CD14-positive monocyte (primary cell): ENCODE measurements at regions not wholly inside any gene's neighbourhood (a gene's known extent, or its start where the extent isn't known, plus 50 kb on each side); places are given as distances from the start of the nearest gene placed in this dataset.

Source experiments
- DNase-seq, 3 donors: peaks; one replicate each; pipeline ENCODE4 v3.0.0-alpha.2; 2011 to 2022
- H2AFZ ChIP-seq: 2 replicates; pipeline ENCODE4 v1.6.0; 2012; ENCODE audit warnings: mild to moderate bottlenecking, low read depth, low read length, inconsistent platforms; ENCODE audit not compliant: insufficient read depth, poor library complexity, severe bottlenecking
- H3K27ac ChIP-seq, 2 donors: 1 replicate in 1 of 2; 2 replicates in 1 of 2; pipeline ENCODE4 v1.5.1; 2012 to 2013; ENCODE audit warnings: low read length in 2 of 2, control low read depth in 1 of 2, inconsistent platforms in 1 of 2, low read depth in 1 of 2, mild to moderate bottlenecking in 1 of 2
- H3K27me3 ChIP-seq, 2 donors: one replicate each; pipeline versions ENCODE4 v1.6.0 to v1.6.1; 2011 to 2013; ENCODE audit warnings: low read length in 2 of 2; ENCODE audit not compliant: control insufficient read depth in 2 of 2, insufficient read depth in 2 of 2
- H3K36me3 ChIP-seq, 2 donors: replicated peaks in 1 of 2; 1 replicate in 1 of 2; 2 replicates in 1 of 2; pipeline versions ENCODE4 v1.5.1 to v1.6.1; 2012 to 2013; ENCODE audit warnings: low read length in 2 of 2, control low read depth in 1 of 2, inconsistent platforms in 1 of 2, mild to moderate bottlenecking in 1 of 2; ENCODE audit not compliant: insufficient read depth in 2 of 2, control insufficient read depth in 1 of 2
- H3K4me1 ChIP-seq, 2 donors: 1 replicate in 1 of 2; 2 replicates in 1 of 2; pipeline versions ENCODE4 v1.5.1 to v1.6.1; 2012 to 2013; ENCODE audit warnings: low read length in 2 of 2, control low read depth in 1 of 2, inconsistent platforms in 1 of 2, mild to moderate bottlenecking in 1 of 2, moderate library complexity in 1 of 2; ENCODE audit not compliant: insufficient read depth in 2 of 2, control insufficient read depth in 1 of 2
- H3K4me2 ChIP-seq: replicated peaks from 2 replicates; pipeline ENCODE3; 2012; ENCODE audit warnings: low read length, moderate library complexity, mild to moderate bottlenecking; ENCODE audit not compliant: poor library complexity, severe bottlenecking; ENCODE audit errors: extremely low read depth
- H3K4me3 ChIP-seq, 3 experiments: fragments of 200-600 bp in 1 of 3; sonication (generic) in 1 of 3; replicated peaks in 1 of 3; 1 replicate in 2 of 3; 2 replicates in 1 of 3; pipeline ENCODE4 v1.5.1; 2011 to 2013; ENCODE audit warnings: low read length in 3 of 3, mild to moderate bottlenecking in 3 of 3, control low read depth in 2 of 3, low read depth in 2 of 3, inconsistent platforms in 1 of 3, moderate library complexity in 1 of 3
- H3K79me2 ChIP-seq: 2 replicates; pipeline ENCODE4 v1.6.0; 2012; ENCODE audit warnings: mild to moderate bottlenecking, control low read depth, inconsistent platforms, low read length, moderate library complexity; ENCODE audit not compliant: insufficient read depth
- H3K9ac ChIP-seq: 2 replicates; pipeline ENCODE4 v1.6.0; 2017; ENCODE audit warnings: low read length, mild to moderate bottlenecking; ENCODE audit not compliant: insufficient read depth, poor library complexity, severe bottlenecking
- H3K9me3 ChIP-seq, 2 donors: replicated peaks in 1 of 2; 1 replicate in 1 of 2; 2 replicates in 1 of 2; pipeline versions ENCODE4 v1.5.1 to v1.6.1; 2012 to 2013; ENCODE audit warnings: low read length in 2 of 2, control low read depth in 1 of 2; ENCODE audit not compliant: control insufficient read depth in 1 of 2, insufficient read depth in 1 of 2
- H4K20me1 ChIP-seq: 2 replicates; pipeline ENCODE4 v1.6.0; 2012; ENCODE audit warnings: mild to moderate bottlenecking, low read length, control low read depth, moderate library complexity; ENCODE audit not compliant: insufficient read depth
- H3K27ac Mint-ChIP-seq, 7 donors: one replicate each; pipeline ENCODE4 v1.8.0; 2020; ENCODE audit warnings: mild to moderate bottlenecking in 7 of 7, mixed read lengths in 7 of 7, moderate library complexity in 6 of 7, inconsistent platforms in 2 of 7
- H3K27me3 Mint-ChIP-seq, 3 donors: one replicate each; pipeline ENCODE4 v1.8.0; 2021 to 2022; ENCODE audit warnings: low read depth in 3 of 3, mild to moderate bottlenecking in 3 of 3, mixed read lengths in 3 of 3, moderate library complexity in 3 of 3, inconsistent platforms in 1 of 3
- H3K36me3 Mint-ChIP-seq, 2 donors: one replicate each; pipeline ENCODE4 v1.8.0; 2020; ENCODE audit warnings: mixed read lengths in 2 of 2, inconsistent platforms in 1 of 2, mild to moderate bottlenecking in 1 of 2
- H3K4me1 Mint-ChIP-seq: one replicate; pipeline ENCODE4 v1.8.0; 2020; ENCODE audit warnings: mild to moderate bottlenecking, mixed read lengths
- H3K4me3 Mint-ChIP-seq, 2 donors: one replicate each; pipeline ENCODE4 v1.8.0; 2020; ENCODE audit warnings: mild to moderate bottlenecking in 2 of 2, mixed read lengths in 2 of 2, moderate library complexity in 1 of 2
- H3K9me3 Mint-ChIP-seq, 7 donors: one replicate each; pipeline ENCODE4 v1.8.0; 2020 to 2022; ENCODE audit warnings: mixed read lengths in 7 of 7, mild to moderate bottlenecking in 6 of 7, moderate library complexity in 6 of 7, inconsistent platforms in 2 of 7
- WGBS: methylation state at CpG from one replicate; pipeline ENCODE4 v1.1.5; 2013; ENCODE audit warnings: missing lambda C conversion rate; ENCODE audit not compliant: insufficient coverage; 5-methylcytosine and 5-hydroxymethylcytosine counted together
- intact Hi-C, 2 donors: fragments of 100-400 bp; cut with micrococcal nuclease; formaldehyde crosslinking; loops; one replicate each; pipeline versions ENCODE4 v1.15.0 to v1.15.1; 2023
- TF ChIP-seq, protein P1 (sequence below): fragments of 200-600 bp; IDR thresholded peaks from one replicate; pipeline ENCODE4 v1.8.0; 2022; ENCODE audit warnings: antibody characterized with exemption, mild to moderate bottlenecking

DNA sequence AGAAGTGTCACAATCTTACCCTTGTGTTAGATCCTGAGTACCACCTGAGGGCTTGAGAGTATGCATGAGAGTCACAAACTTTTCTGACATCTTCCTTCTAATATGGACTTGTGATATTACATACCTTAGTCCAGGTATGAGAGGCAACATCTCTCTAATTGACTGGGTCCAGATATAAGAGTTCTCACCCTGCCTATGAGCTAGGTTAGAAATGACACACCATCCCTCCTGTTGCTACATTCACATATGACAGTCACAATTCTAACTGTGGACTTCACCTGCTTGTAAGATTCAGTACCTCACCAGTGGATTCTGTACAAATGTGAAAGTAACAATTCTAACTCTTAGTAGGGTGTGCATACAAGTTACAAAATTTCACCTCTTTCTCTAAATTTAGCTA is 245.2 kb downstream of the RPS4Y2 start:
- no peaks in the 10 kb centered on the region for H3K27me3 ChIP-seq
- TF ChIP-seq, protein P1, sequence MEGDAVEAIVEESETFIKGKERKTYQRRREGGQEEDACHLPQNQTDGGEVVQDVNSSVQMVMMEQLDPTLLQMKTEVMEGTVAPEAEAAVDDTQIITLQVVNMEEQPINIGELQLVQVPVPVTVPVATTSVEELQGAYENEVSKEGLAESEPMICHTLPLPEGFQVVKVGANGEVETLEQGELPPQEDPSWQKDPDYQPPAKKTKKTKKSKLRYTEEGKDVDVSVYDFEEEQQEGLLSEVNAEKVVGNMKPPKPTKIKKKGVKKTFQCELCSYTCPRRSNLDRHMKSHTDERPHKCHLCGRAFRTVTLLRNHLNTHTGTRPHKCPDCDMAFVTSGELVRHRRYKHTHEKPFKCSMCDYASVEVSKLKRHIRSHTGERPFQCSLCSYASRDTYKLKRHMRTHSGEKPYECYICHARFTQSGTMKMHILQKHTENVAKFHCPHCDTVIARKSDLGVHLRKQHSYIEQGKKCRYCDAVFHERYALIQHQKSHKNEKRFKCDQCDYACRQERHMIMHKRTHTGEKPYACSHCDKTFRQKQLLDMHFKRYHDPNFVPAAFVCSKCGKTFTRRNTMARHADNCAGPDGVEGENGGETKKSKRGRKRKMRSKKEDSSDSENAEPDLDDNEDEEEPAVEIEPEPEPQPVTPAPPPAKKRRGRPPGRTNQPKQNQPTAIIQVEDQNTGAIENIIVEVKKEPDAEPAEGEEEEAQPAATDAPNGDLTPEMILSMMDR = no peak
- no peaks in the 10 kb centered on the region for H3K9me3 Mint-ChIP-seq
- no peak overlapping the region for H3K9ac ChIP-seq
- no peak overlapping the region for H3K4me3 Mint-ChIP-seq
- no peak for DNase-seq
- intact Hi-C loops = no loop called here
- H3K9me3 ChIP-seq = no peaks in the 10 kb centered on the region
- H3K36me3 Mint-ChIP-seq = no peaks in the 10 kb centered on the region
- no peaks in the 10 kb centered on the region for H3K79me2 ChIP-seq
- H2AFZ ChIP-seq = no peak overlapping the region
- H3K4me2 ChIP-seq = no peak overlapping the region
- no peak overlapping the region for H3K27ac Mint-ChIP-seq
- no peaks in the 10 kb centered on the region for H3K4me1 ChIP-seq
- no peak overlapping the region for H3K27ac ChIP-seq
- H3K4me1 Mint-ChIP-seq = peaks cover 2% of the 10 kb centered on the region
- H3K4me3 ChIP-seq = no peak overlapping the region
- H3K36me3 ChIP-seq = no peaks in the 10 kb centered on the region
- no peaks in the 10 kb centered on the region for H3K27me3 Mint-ChIP-seq
- no peaks in the 10 kb centered on the region for H4K20me1 ChIP-seq

DNA sequence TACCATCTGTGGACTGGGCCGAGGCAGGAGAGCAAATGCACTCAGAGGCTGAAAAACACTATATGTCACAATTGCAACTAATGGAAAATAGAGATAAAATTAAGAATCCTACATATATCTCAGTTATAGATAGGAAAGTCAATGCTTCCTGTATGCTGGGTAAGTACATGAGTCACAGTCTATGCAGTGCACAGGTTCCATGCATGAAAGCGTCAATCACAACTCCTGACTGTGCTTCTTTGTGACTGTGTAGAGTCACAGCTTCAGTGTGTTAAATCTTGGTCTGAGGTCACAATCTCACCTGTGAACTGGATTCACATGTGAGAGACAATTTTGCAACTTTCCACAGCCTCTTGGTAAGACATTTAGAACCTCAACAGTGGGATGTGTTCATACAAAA is 247.2 kb downstream of the RPS4Y2 start:
- Mint-ChIP-seq H3K36me3 (no peaks in the 10 kb centered on the region), H3K4me1 (no peaks in the 10 kb centered on the region), H3K4me3 (no peak overlapping the region), H3K9me3 (peaks cover 0 to 7% (median 0%) of the 10 kb centered on the region in 7 donors), H3K27ac (no peak overlapping the region), H3K27me3 (no peaks in the 10 kb centered on the region)
- intact Hi-C loops = no loop called here
- Histone ChIP-seq H3K27me3 (no peaks in the 10 kb centered on the region), H4K20me1 (no peaks in the 10 kb centered on the region), H3K79me2 (no peaks in the 10 kb centered on the region), H3K4me1 (no peaks in the 10 kb centered on the region), H3K4me2 (no peak overlapping the region), H2AFZ (no peak overlapping the region), H3K27ac (no peak overlapping the region), H3K36me3 (no peaks in the 10 kb centered on the region), H3K9me3 (no peaks in the 10 kb centered on the region), H3K9ac (no peak overlapping the region), H3K4me3 (no peak overlapping the region)
- no peak for DNase-seq
- 80% methylated on average over 1 of the region's 2 CpGs for WGBS
- TF ChIP-seq, protein P1 = no peak
